Endothelial cell of umbilical vein (primary cell): ENCODE measurements at regions not wholly inside any gene's neighbourhood (a gene's known extent, or its start where the extent isn't known, plus 50 kb on each side); places are given as distances from the start of the nearest gene placed in this dataset.

Experiments used
- BruUV-seq: library from RNA; stranded (reverse); fragments of 400-500 nt; replicated peaks from 2 replicates; lab custom pipeline; 2021; lab: Mats Ljungman, UMichigan
- CTCF ChIA-PET: fragments of 300-600, 350-600 bp; sonication (Branson Sonifier 250); formaldehyde crosslinking; loops from one replicate; lab custom pipeline; 2021; ENCODE audit warnings: antibody characterized with exemption, inconsistent platforms; lab: Charles Lee
- POLR2A ChIA-PET: fragments of 300-600, 350-600 bp; sonication (Branson Sonifier 250); formaldehyde crosslinking; loops from one replicate; lab custom pipeline; 2021; ENCODE audit warnings: antibody characterized with exemption, inconsistent platforms; lab: Charles Lee
- DNase-seq: peaks from one replicate; pipeline ENCODE4 v3.0.0-alpha.2; 2011; ENCODE audit warnings: low read depth, low spot score
- FAIRE-seq: peaks from 2 replicates; lab custom pipeline; 2011; peaks lifted over from hg19 to GRCh38; lab: Jason Lieb, UNC
- H2AFZ ChIP-seq: 2 replicates; pipeline ENCODE4 v1.6.0; 2012; ENCODE audit warnings: low read depth, low read length, control low read depth, inconsistent platforms
- H3K27ac ChIP-seq: 2 replicates; pipeline ENCODE4 v1.5.1; 2011; ENCODE audit warnings: low read depth, mild to moderate bottlenecking, control low read depth, low read length, moderate library complexity; ENCODE audit not compliant: insufficient read depth
- H3K27me3 ChIP-seq, 2 experiments: 2 replicates each; pipeline versions ENCODE4 v1.6.0 to v1.6.1; 2011; ENCODE audit warnings: low read length in 2 of 2, mixed read lengths in 1 of 2; ENCODE audit not compliant: control insufficient read depth in 2 of 2, insufficient read depth in 2 of 2
- H3K36me3 ChIP-seq, 2 experiments: 2 replicates in 1 of 2; 3 replicates in 1 of 2; pipeline ENCODE4 v1.5.1; 2011; ENCODE audit warnings: low read length in 2 of 2, mild to moderate bottlenecking in 1 of 2, moderate library complexity in 1 of 2; ENCODE audit not compliant: control insufficient read depth in 2 of 2, insufficient read depth in 2 of 2; ENCODE audit errors: extremely low read depth in 1 of 2
- H3K4me1 ChIP-seq: 3 replicates; pipeline ENCODE4 v1.5.1; 2011; ENCODE audit warnings: mild to moderate bottlenecking, low read length; ENCODE audit not compliant: control insufficient read depth, insufficient read depth; ENCODE audit errors: extremely low read depth
- H3K4me2 ChIP-seq: 2 replicates; pipeline ENCODE4 v1.6.1; 2011; ENCODE audit warnings: low read length, control low read depth, mixed read lengths; ENCODE audit not compliant: insufficient read depth
- H3K4me3 ChIP-seq, 3 experiments: fragments of 200-600 bp in 1 of 3; sonication (generic), shearing (Covaris generic) in 1 of 3; replicated peaks in 1 of 3; 2 replicates each; pipeline ENCODE4 v1.5.1; 2011 to 2016; ENCODE audit warnings: control low read depth in 3 of 3, low read length in 3 of 3, mild to moderate bottlenecking in 2 of 3, inconsistent platforms in 1 of 3, low read depth in 1 of 3, moderate library complexity in 1 of 3; ENCODE audit not compliant: insufficient read depth in 1 of 3
- H3K79me2 ChIP-seq: 2 replicates; pipeline ENCODE4 v1.6.0; 2012; ENCODE audit warnings: low read length, inconsistent platforms; ENCODE audit not compliant: control insufficient read depth, insufficient read depth
- H3K9ac ChIP-seq: replicated peaks from 2 replicates; pipeline ENCODE3; 2011; ENCODE audit warnings: low read length, control low read depth; ENCODE audit not compliant: insufficient read depth; ENCODE audit errors: extremely low read depth
- H3K9me1 ChIP-seq: replicated peaks from 3 replicates; pipeline ENCODE4 v1.6.0; 2011; ENCODE audit warnings: mild to moderate bottlenecking, low read length; ENCODE audit not compliant: control insufficient read depth, insufficient read depth; ENCODE audit errors: extremely low read depth
- H3K9me3 ChIP-seq: replicated peaks from 2 replicates; pipeline ENCODE4 v1.5.1; 2012; ENCODE audit warnings: low read length, inconsistent platforms; ENCODE audit not compliant: control insufficient read depth, insufficient read depth
- H4K20me1 ChIP-seq: replicated peaks from 2 replicates; pipeline ENCODE3; 2011; ENCODE audit warnings: mild to moderate bottlenecking, low read length; ENCODE audit not compliant: control insufficient read depth, insufficient read depth; ENCODE audit errors: extremely low read depth
- EZH2 ChIP-seq: IDR thresholded peaks from 2 replicates; pipeline ENCODE4 v1.6.1; 2012; ENCODE audit warnings: borderline replicate concordance, low read depth, mild to moderate bottlenecking, moderate library complexity, low read length, inconsistent platforms; ENCODE audit not compliant: severe bottlenecking
- FOS ChIP-seq: IDR thresholded peaks from 2 replicates; pipeline ENCODE4 v1.6.1; 2011; ENCODE audit warnings: mild to moderate bottlenecking, low read length, moderate library complexity, borderline replicate concordance; ENCODE audit not compliant: insufficient read depth
- GATA2 ChIP-seq: IDR thresholded peaks from 2 replicates; pipeline ENCODE4 v1.7.0; 2011; ENCODE audit warnings: low read depth, mild to moderate bottlenecking, moderate library complexity, mixed read lengths, low read length; ENCODE audit not compliant: insufficient read length, insufficient read depth
- JUN ChIP-seq: IDR thresholded peaks from 2 replicates; pipeline ENCODE4 v1.6.1; 2011; ENCODE audit warnings: borderline replicate concordance, low read depth; ENCODE audit not compliant: insufficient read length, insufficient read depth
- MAX ChIP-seq: IDR thresholded peaks from 2 replicates; pipeline ENCODE4 v1.6.1; 2011; ENCODE audit not compliant: insufficient read depth, insufficient read length
- MYC ChIP-seq: IDR thresholded peaks from one replicate; pipeline ENCODE4 v1.6.1; 2011; ENCODE audit warnings: mild to moderate bottlenecking, low read depth, low read length
- POLR2A ChIP-seq: IDR thresholded peaks from 2 replicates; pipeline ENCODE4 v1.6.1; 2012; ENCODE audit warnings: low read depth, mild to moderate bottlenecking, control low read depth, low read length
- POLR2AphosphoS5 ChIP-seq: IDR thresholded peaks from 2 replicates; pipeline ENCODE4 v1.6.1; 2012; ENCODE audit warnings: low read depth, mild to moderate bottlenecking, control low read depth, low read length, moderate library complexity; ENCODE audit not compliant: insufficient read depth
- dilution Hi-C: fragments of 300-500 bp; cut with MboI; formaldehyde crosslinking; loops from one replicate; pipeline ENCODE4 v1.15.0; 2019; ENCODE audit warnings: low sequenced_read_pairs; ENCODE audit not compliant: extremely low pct_ligation_motif_present
- intact Hi-C: fragments of 100-400 bp; cut with micrococcal nuclease; formaldehyde crosslinking; loops from one replicate; pipeline ENCODE4 v1.10.0; 2022
- TF ChIP-seq, protein P1 (sequence below), 2 donors: IDR thresholded peaks; 1 replicate in 1 of 2; 2 replicates in 1 of 2; pipeline ENCODE4 v1.5.1; 2011; ENCODE audit warnings: low read length in 2 of 2, mild to moderate bottlenecking in 2 of 2, moderate library complexity in 2 of 2, control low read depth in 1 of 2, inconsistent platforms in 1 of 2, low read depth in 1 of 2; ENCODE audit not compliant: insufficient read depth in 1 of 2; ENCODE audit errors: extremely low read depth in 1 of 2

GRCh38 chr2:54054271-54054670, 61.1 kb upstream of the ACYP2 start:
- BruUV-seq: no TSS peak
- ChIA-PET CTCF (interaction anchor here (1.1 kb wide), 1 partner anchor 53 kb away, joined by 3 read pairs; no protein-coding TSS in a partner anchor), POLR2A (no interaction called here)
- Histone ChIP-seq H3K27me3 (no peaks in the 10 kb centered on the region), H4K20me1 (no peaks in the 10 kb centered on the region), H3K9ac (no peak overlapping the region), H3K79me2 (no peaks in the 10 kb centered on the region), H3K4me1 (no peaks in the 10 kb centered on the region), H3K9me3 (no peaks in the 10 kb centered on the region), H3K36me3 (no peaks in the 10 kb centered on the region), H2AFZ (no peak overlapping the region), H3K9me1 (no peaks in the 10 kb centered on the region), H3K27ac (no peak overlapping the region), H3K4me3 (no peak overlapping the region), H3K4me2 (no peak overlapping the region)
- TF ChIP-seq, protein P1, sequence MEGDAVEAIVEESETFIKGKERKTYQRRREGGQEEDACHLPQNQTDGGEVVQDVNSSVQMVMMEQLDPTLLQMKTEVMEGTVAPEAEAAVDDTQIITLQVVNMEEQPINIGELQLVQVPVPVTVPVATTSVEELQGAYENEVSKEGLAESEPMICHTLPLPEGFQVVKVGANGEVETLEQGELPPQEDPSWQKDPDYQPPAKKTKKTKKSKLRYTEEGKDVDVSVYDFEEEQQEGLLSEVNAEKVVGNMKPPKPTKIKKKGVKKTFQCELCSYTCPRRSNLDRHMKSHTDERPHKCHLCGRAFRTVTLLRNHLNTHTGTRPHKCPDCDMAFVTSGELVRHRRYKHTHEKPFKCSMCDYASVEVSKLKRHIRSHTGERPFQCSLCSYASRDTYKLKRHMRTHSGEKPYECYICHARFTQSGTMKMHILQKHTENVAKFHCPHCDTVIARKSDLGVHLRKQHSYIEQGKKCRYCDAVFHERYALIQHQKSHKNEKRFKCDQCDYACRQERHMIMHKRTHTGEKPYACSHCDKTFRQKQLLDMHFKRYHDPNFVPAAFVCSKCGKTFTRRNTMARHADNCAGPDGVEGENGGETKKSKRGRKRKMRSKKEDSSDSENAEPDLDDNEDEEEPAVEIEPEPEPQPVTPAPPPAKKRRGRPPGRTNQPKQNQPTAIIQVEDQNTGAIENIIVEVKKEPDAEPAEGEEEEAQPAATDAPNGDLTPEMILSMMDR (IDR thresholded peaks at IDR 0.05; ENCODE audit: extremely low read depth in 1 of 2, insufficient read depth in 1 of 2, low read depth in 1 of 2, low read length in 2 of 2): no peak
- TF ChIP-seq MAX (no peak), MYC (no peak), GATA2 (no peak), POLR2A (no peak), JUN (no peak), FOS (no peak), POLR2AphosphoS5 (no peak), EZH2 (no peak)
- intact Hi-C loops: no loop called here
- dilution Hi-C loops: no loop called here
- FAIRE-seq: no peak
- no peak for DNase-seq
